GM12891 (cell line): ENCODE measurements at regions not wholly inside any gene's neighbourhood (a gene's known extent, or its start where the extent isn't known, plus 50 kb on each side); places are given as distances from the start of the nearest gene placed in this dataset.

ENCODE experiments used
- PAX5 ChIP-seq: IDR thresholded peaks from 2 replicates; pipeline ENCODE4 v1.6.1; 2011; ENCODE audit warnings: low read length, moderate library complexity, mild to moderate bottlenecking; ENCODE audit not compliant: insufficient read depth, severe bottlenecking
- POLR2A ChIP-seq: IDR thresholded peaks from 2 replicates; pipeline ENCODE4 v1.6.1; 2011; ENCODE audit warnings: low read depth, low read length, control low read depth
- POLR2AphosphoS5 ChIP-seq: IDR thresholded peaks from 2 replicates; pipeline ENCODE4 v1.6.1; 2011; ENCODE audit warnings: low read depth, low read length, control low read depth
- POU2F2 ChIP-seq: IDR thresholded peaks from 2 replicates; pipeline ENCODE4 v1.6.1; 2011; ENCODE audit warnings: low read depth, mild to moderate bottlenecking, control low read depth, low read length, moderate library complexity
- TAF1 ChIP-seq: IDR thresholded peaks from 2 replicates; pipeline ENCODE4 v1.6.1; 2011; ENCODE audit warnings: low read depth, low read length, control low read depth

GRCh38 chr16:16923479-16923878 lies 544.5 kb downstream of the NPIPA7 start:
- no peak for TF ChIP-seq TAF1
- no peak for TF ChIP-seq POLR2AphosphoS5
- TF ChIP-seq POLR2A = no peak
- TF ChIP-seq POU2F2 = no peak
- no peak for TF ChIP-seq PAX5
